ENCODE measurements at regions not wholly inside any gene's neighbourhood (a gene's known extent, or its start where the extent isn't known, plus 50 kb on each side); places are given as distances from the start of the nearest gene placed in this dataset.

- no peak for DNase-seq (ENCODE audit: low read depth in 3 of 3)
Observed at GRCh38 chr13:77381059-77381458, 54.2 kb upstream of the MYCBP2 start.

DNA sequence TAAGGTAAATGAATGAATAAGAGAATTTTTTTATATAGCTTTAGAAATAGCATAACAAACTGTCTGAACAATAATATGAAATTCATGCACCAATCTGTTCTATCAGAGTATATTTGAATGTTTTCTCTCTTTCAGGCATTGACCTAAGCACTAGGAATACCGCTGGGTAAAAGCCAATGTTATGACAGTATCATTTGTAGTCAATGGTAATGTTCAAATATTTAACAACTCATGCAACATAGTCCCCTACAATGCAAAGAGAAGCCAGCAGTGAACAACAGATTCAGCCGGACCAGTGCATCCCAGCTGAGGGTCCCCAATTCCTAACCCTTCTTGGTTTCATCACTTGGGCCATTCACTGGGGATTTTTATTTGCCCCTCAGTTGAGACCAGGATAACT is 52.6 kb upstream of the MYCBP2 start:
- DNase-seq (ENCODE audit: low read depth in 3 of 3) = no peak

- DNase-seq (ENCODE audit: low read depth in 3 of 3) = no peak
Observed at GRCh38 chr13:77378662-77379061, 51.8 kb upstream of the MYCBP2 start.

GRCh38 chr13:77377016-77377415 is 50.1 kb upstream of the MYCBP2 start:
- DNase-seq (ENCODE audit: low read depth in 3 of 3) = no peak
